NOMO-1 treated with DMSO at 0.1 percent for 48 hours (cell line): ENCODE measurements at regions not wholly inside any gene's neighbourhood (a gene's known extent, or its start where the extent isn't known, plus 50 kb on each side); places are given as distances from the start of the nearest gene placed in this dataset.

Experiments used
- DNase-seq: peaks from one replicate; lab custom pipeline; 2025; ENCODE audit not compliant: unreplicated experiment; lab: John Stamatoyannopoulos, UW

- no peak for DNase-seq
These were observed 263.3 kb downstream of the PTEN start for GRCh38 chr10:88126699-88127098.

- DNase-seq, result peak; percentile 56
These were observed 263.8 kb downstream of the PTEN start for GRCh38 chr10:88127269-88127668.

- no peak for DNase-seq
These were observed 264.3 kb downstream of the PTEN start for GRCh38 chr10:88127766-88128165.

- peak; percentile 13 for DNase-seq
These were observed 265.6 kb downstream of the PTEN start for GRCh38 chr10:88129013-88129412.

GRCh38 chr10:88130912-88131311 lies 267.5 kb downstream of the PTEN start:
- no peak for DNase-seq

- no peak for DNase-seq
These were observed 268.2 kb downstream of the PTEN start for GRCh38 chr10:88131511-88132139.

GRCh38 chr10:88136712-88137111 lies 273.3 kb downstream of the PTEN start:
- DNase-seq, result no peak

GRCh38 chr10:88138319-88138848 lies 275.0 kb downstream of the PTEN start:
- no peak for DNase-seq

- no peak for DNase-seq
These were observed 283.8 kb downstream of the PTEN start for GRCh38 chr10:88147000-88147798.

GRCh38 chr10:88149906-88150305 lies 286.5 kb downstream of the PTEN start:
- DNase-seq, result no peak

GRCh38 chr10:88150339-88150738 lies 286.9 kb downstream of the PTEN start:
- DNase-seq, result no peak

- DNase-seq, result peak; percentile 27
These were observed 289.3 kb downstream of the PTEN start for GRCh38 chr10:88152728-88153133.

GRCh38 chr10:88154596-88155250 lies 291.3 kb downstream of the PTEN start:
- DNase-seq, result peak; percentile 3

GRCh38 chr10:88156341-88156740 lies 292.9 kb downstream of the PTEN start:
- no peak for DNase-seq

GRCh38 chr10:88157981-88158465 lies 294.6 kb downstream of the PTEN start:
- DNase-seq, result peak; percentile 63

- DNase-seq, result no peak
These were observed 295.2 kb downstream of the PTEN start for GRCh38 chr10:88158526-88159122.

GRCh38 chr10:88159127-88159829 lies 295.9 kb downstream of the PTEN start:
- DNase-seq, result no peak

GRCh38 chr10:88161070-88161469 lies 297.6 kb downstream of the PTEN start:
- DNase-seq, result no peak

GRCh38 chr10:88161756-88162155 lies 298.3 kb downstream of the PTEN start:
- DNase-seq, result no peak

GRCh38 chr10:88162852-88163251 lies 299.4 kb downstream of the PTEN start:
- DNase-seq, result peak; percentile 57

- DNase-seq, result no peak
These were observed 300.1 kb downstream of the PTEN start for GRCh38 chr10:88163572-88163971.
